ENCODE measurements at regions not wholly inside any gene's neighbourhood (a gene's known extent, or its start where the extent isn't known, plus 50 kb on each side); places are given as distances from the start of the nearest gene placed in this dataset.

DNA sequence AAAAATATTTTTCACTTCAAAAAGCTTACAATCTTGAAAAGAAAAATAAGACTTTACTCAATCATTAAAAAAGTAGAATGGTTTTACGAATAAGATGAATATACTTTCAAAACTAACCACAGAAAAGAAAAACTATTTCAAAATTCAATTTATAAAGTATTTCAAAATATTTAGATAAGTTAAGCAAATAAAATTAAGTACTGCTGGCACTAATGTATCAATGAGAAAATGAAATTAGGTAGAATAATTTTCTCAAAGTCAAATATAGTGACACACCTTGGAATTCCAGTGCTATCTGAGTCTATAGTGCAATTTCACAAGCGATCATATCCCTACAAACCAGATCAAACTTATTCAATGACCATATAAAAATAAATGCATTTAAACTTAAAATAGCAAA lies 109.8 kb upstream of the SEMA3A start:
- H3K27ac ChIP-seq (ENCODE audit: low read length), result no peak overlapping the region
- no peaks in the 10 kb centered on the region for H3K4me1 ChIP-seq (ENCODE audit: insufficient read depth, low read length)
- no peaks in the 10 kb centered on the region for H3K79me2 ChIP-seq (ENCODE audit: insufficient read depth, low read length)
- no peaks in the 10 kb centered on the region for H3K27me3 ChIP-seq (ENCODE audit: insufficient read depth, low read length, poor library complexity)
- no peak overlapping the region for H2AFZ ChIP-seq (ENCODE audit: low read depth, low read length)
- H3K4me2 ChIP-seq (ENCODE audit: insufficient read depth, low read length), result no peak overlapping the region
- no peaks in the 10 kb centered on the region for H4K20me1 ChIP-seq (ENCODE audit: insufficient read depth, low read length)
- H3K9ac ChIP-seq (ENCODE audit: low read depth, low read length), result no peak overlapping the region
- H3K9me3 ChIP-seq (ENCODE audit: insufficient read depth, low read length, severe bottlenecking), result no peaks in the 10 kb centered on the region
- H3K36me3 ChIP-seq (ENCODE audit: insufficient read depth, low read length), result no peaks in the 10 kb centered on the region
- no peak for TF ChIP-seq EZH2 (IDR thresholded peaks at IDR 0.05; ENCODE audit: borderline replicate concordance, low read depth, low read length, severe bottlenecking)
- TF ChIP-seq, protein P1, sequence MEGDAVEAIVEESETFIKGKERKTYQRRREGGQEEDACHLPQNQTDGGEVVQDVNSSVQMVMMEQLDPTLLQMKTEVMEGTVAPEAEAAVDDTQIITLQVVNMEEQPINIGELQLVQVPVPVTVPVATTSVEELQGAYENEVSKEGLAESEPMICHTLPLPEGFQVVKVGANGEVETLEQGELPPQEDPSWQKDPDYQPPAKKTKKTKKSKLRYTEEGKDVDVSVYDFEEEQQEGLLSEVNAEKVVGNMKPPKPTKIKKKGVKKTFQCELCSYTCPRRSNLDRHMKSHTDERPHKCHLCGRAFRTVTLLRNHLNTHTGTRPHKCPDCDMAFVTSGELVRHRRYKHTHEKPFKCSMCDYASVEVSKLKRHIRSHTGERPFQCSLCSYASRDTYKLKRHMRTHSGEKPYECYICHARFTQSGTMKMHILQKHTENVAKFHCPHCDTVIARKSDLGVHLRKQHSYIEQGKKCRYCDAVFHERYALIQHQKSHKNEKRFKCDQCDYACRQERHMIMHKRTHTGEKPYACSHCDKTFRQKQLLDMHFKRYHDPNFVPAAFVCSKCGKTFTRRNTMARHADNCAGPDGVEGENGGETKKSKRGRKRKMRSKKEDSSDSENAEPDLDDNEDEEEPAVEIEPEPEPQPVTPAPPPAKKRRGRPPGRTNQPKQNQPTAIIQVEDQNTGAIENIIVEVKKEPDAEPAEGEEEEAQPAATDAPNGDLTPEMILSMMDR (IDR thresholded peaks at IDR 0.05; ENCODE audit: borderline replicate concordance, extremely low read depth, low read length, poor library complexity, severe bottlenecking), result no peak
- no peak overlapping the region for H3K4me3 ChIP-seq (ENCODE audit: low read depth in 1 of 2, low read length in 2 of 2)
- ATAC-seq (ENCODE audit: insufficient read depth, low read depth) (no peak), DNase-seq (no peak)

DNA sequence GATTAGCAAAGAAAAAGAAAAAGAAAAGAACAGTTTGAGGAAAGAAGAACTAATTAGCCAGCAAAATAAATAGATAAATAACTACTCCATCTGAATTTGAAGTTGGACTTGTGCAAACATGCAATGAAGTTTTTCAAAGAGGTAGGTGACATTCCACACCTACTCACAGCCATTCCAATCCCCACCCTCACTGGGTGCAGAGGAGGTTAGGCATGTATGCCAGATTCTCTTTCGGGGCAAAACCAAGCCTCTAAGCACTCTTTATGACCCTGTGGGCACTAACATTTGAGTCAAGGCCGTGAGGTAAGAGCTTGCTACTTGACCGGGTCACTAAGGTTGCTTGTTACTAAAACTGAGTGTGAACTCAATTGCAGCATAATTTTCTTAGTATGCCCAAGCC lies 108.4 kb upstream of the SEMA3A start:
- Histone ChIP-seq H4K20me1 (ENCODE audit: insufficient read depth, low read length) (no peaks in the 10 kb centered on the region), H3K36me3 (ENCODE audit: insufficient read depth, low read length) (no peaks in the 10 kb centered on the region), H3K79me2 (ENCODE audit: insufficient read depth, low read length) (no peaks in the 10 kb centered on the region), H3K27me3 (ENCODE audit: insufficient read depth, low read length, poor library complexity) (no peaks in the 10 kb centered on the region), H3K27ac (ENCODE audit: low read length) (no peak overlapping the region), H3K4me2 (ENCODE audit: insufficient read depth, low read length) (no peak overlapping the region), H3K9ac (ENCODE audit: low read depth, low read length) (no peak overlapping the region), H3K4me1 (ENCODE audit: insufficient read depth, low read length) (no peaks in the 10 kb centered on the region), H2AFZ (ENCODE audit: low read depth, low read length) (no peak overlapping the region), H3K9me3 (ENCODE audit: insufficient read depth, low read length, severe bottlenecking) (no peaks in the 10 kb centered on the region), H3K4me3 (ENCODE audit: low read depth in 1 of 2, low read length in 2 of 2) (no peak overlapping the region)
- no peak for ATAC-seq (ENCODE audit: insufficient read depth, low read depth)
- TF ChIP-seq, protein P1 (IDR thresholded peaks at IDR 0.05; ENCODE audit: borderline replicate concordance, extremely low read depth, low read length, poor library complexity, severe bottlenecking), result no peak
- no peak for TF ChIP-seq EZH2 (IDR thresholded peaks at IDR 0.05; ENCODE audit: borderline replicate concordance, low read depth, low read length, severe bottlenecking)
- no peak for DNase-seq

DNA sequence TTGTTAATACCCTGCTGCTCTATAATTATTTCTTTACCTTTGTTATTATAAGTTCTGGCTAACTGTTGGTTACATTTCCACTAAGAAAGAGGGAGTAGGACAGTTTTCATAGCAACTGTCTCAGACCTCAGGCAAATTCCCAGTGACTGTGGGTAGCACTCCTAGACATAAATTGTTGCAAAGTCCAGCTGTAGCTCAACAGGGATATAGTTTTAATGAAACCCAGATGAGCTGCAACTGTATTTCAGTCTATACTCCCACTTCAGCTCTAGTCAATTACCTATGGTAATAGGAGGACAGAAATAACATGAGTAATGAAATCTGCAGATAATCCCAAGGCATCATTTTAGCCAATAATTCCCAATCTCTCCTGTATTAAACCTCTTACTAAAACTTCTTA lies 103.0 kb upstream of the SEMA3A start:
- Histone ChIP-seq H4K20me1 (ENCODE audit: insufficient read depth, low read length) (no peaks in the 10 kb centered on the region), H3K36me3 (ENCODE audit: insufficient read depth, low read length) (no peaks in the 10 kb centered on the region), H3K4me2 (ENCODE audit: insufficient read depth, low read length) (no peak overlapping the region), H3K4me3 (ENCODE audit: low read depth in 1 of 2, low read length in 2 of 2) (no peak overlapping the region), H3K4me1 (ENCODE audit: insufficient read depth, low read length) (no peaks in the 10 kb centered on the region), H3K27me3 (ENCODE audit: insufficient read depth, low read length, poor library complexity) (no peaks in the 10 kb centered on the region), H3K79me2 (ENCODE audit: insufficient read depth, low read length) (no peaks in the 10 kb centered on the region), H3K9ac (ENCODE audit: low read depth, low read length) (no peak overlapping the region), H3K9me3 (ENCODE audit: insufficient read depth, low read length, severe bottlenecking) (no peaks in the 10 kb centered on the region), H3K27ac (ENCODE audit: low read length) (no peak overlapping the region), H2AFZ (ENCODE audit: low read depth, low read length) (no peak overlapping the region)
- no peak for DNase-seq
- no peak for ATAC-seq (ENCODE audit: insufficient read depth, low read depth)
- TF ChIP-seq, protein P1 (IDR thresholded peaks at IDR 0.05; ENCODE audit: borderline replicate concordance, extremely low read depth, low read length, poor library complexity, severe bottlenecking), result no peak
- no peak for TF ChIP-seq EZH2 (IDR thresholded peaks at IDR 0.05; ENCODE audit: borderline replicate concordance, low read depth, low read length, severe bottlenecking)

All from DND-41 (cell line).